ENCODE measurements at regions not wholly inside any gene's neighbourhood (a gene's known extent, or its start where the extent isn't known, plus 50 kb on each side); places are given as distances from the start of the nearest gene placed in this dataset.

GRCh38 chr1:95369985-95370690 is 136.1 kb downstream of the RWDD3 start:
- TF ChIP-seq CTCF (conservative IDR thresholded peaks at IDR 0.05; ENCODE audit: low read depth, low read length) (no peak), EZH2phosphoT487 (IDR thresholded peaks at IDR 0.05; ENCODE audit: borderline replicate concordance, low read length) (no peak)
